ENCODE measurements at regions not wholly inside any gene's neighbourhood (a gene's known extent, or its start where the extent isn't known, plus 50 kb on each side); places are given as distances from the start of the nearest gene placed in this dataset.

DNA sequence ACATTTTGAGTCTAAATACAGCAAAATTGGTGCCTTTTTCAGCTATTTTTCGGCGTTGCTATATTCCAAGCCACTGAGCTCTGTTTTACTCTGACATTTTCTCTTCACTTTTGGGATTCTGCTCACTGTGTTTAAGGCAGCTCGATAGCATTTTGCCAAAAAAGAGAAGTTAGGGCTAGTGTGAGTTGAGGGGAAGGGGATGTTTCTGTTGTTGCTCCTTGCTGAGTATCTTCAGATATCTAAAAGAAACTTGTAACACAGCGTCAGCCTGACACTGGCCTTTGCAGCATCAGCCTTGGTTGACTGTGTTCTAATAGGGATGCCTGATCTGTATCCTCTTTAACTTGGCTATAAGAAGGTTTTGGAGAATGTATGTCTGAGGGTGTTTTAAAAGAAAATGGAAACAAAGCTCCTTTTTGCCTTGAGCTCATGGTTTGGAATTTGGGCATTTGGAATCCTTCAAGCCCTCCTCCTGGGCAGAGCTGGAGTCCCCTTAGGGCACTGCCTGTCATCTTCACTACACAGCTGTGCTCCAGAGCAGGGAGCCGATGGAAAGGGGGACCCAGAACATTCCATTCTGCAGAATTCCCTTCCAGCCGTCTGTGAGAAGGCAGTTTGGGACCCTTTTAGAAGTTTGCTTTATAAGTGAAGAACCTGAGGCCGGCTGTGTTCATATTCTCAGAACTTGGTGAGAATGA lies 63.0 kb downstream of the EXOSC2 start (continued):
- TF ChIP-seq, protein P1, sequence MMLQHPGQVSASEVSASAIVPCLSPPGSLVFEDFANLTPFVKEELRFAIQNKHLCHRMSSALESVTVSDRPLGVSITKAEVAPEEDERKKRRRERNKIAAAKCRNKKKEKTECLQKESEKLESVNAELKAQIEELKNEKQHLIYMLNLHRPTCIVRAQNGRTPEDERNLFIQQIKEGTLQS (IDR thresholded peaks at IDR 0.05): no peak

DNA sequence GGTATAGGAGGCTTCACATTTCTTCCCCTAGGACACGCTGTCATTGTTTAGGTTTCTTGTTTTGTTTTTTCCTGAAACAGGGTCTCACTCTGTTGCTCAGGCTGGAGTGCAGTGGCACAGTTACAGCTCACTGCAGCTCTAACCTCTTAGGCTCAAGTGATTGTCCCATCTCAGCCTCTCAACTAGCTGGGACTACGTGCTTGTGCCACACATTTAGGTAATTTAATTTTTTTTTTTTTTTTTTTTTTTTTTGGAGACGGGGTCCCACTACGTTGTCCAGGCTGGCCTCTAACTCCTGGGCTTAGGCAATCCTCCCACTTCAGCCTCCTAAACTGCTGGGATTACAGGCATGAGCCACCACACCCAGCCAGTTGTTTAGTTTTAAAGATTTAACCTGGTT lies 66.2 kb downstream of the EXOSC2 start:
- DNase-seq (ENCODE audit: low spot score): no peak
- peaks cover 0 to 7% (median 3%) of the 10 kb centered on the region in 4 donors for H3K4me1 ChIP-seq (ENCODE audit: control insufficient read depth in 4 of 4, insufficient read depth in 4 of 4, low read length in 3 of 4)
- WGBS: 79% methylated on average over 4 of the region's 4 CpGs
- TF ChIP-seq, protein P2, sequence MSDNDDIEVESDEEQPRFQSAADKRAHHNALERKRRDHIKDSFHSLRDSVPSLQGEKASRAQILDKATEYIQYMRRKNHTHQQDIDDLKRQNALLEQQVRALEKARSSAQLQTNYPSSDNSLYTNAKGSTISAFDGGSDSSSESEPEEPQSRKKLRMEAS (IDR thresholded peaks at IDR 0.05): no peak
- TF ChIP-seq, protein P3, sequence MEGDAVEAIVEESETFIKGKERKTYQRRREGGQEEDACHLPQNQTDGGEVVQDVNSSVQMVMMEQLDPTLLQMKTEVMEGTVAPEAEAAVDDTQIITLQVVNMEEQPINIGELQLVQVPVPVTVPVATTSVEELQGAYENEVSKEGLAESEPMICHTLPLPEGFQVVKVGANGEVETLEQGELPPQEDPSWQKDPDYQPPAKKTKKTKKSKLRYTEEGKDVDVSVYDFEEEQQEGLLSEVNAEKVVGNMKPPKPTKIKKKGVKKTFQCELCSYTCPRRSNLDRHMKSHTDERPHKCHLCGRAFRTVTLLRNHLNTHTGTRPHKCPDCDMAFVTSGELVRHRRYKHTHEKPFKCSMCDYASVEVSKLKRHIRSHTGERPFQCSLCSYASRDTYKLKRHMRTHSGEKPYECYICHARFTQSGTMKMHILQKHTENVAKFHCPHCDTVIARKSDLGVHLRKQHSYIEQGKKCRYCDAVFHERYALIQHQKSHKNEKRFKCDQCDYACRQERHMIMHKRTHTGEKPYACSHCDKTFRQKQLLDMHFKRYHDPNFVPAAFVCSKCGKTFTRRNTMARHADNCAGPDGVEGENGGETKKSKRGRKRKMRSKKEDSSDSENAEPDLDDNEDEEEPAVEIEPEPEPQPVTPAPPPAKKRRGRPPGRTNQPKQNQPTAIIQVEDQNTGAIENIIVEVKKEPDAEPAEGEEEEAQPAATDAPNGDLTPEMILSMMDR (IDR thresholded peaks at IDR 0.05; ENCODE audit: low read depth, low read length, missing input control): no peak
- no peak for TF ChIP-seq FOXA1 (IDR thresholded peaks at IDR 0.05)
- TF ChIP-seq FOXA2 (IDR thresholded peaks at IDR 0.05): no peak
- TF ChIP-seq RXRA (IDR thresholded peaks at IDR 0.05): no peak
- TF ChIP-seq GABPA (IDR thresholded peaks at IDR 0.05 in 1 of 2, conservative IDR thresholded peaks at IDR 0.05 in 1 of 2): no peak
- TF ChIP-seq RAD21 (IDR thresholded peaks at IDR 0.05): no peak
- no peaks in the 10 kb centered on the region for H3K36me3 ChIP-seq (ENCODE audit: control insufficient read depth in 4 of 4, insufficient read depth in 3 of 4, low read depth in 1 of 4, low read length in 3 of 4)
- H3K27ac ChIP-seq (ENCODE audit: low read depth in 1 of 2, low read length in 2 of 2): no peak overlapping the region
- H3K27me3 ChIP-seq (ENCODE audit: control insufficient read depth in 4 of 4, insufficient read depth in 4 of 4, low read length in 3 of 4): no peaks in the 10 kb centered on the region
- H3K4me3 ChIP-seq (ENCODE audit: low read depth in 1 of 3, low read length in 3 of 3): no peak overlapping the region
- H3K9me3 ChIP-seq (ENCODE audit: control insufficient read depth in 4 of 4, low read length in 3 of 4): no peaks in the 10 kb centered on the region
- no peak overlapping the region for H3K9ac ChIP-seq (ENCODE audit: low read depth in 1 of 2, low read length in 2 of 2)

DNA sequence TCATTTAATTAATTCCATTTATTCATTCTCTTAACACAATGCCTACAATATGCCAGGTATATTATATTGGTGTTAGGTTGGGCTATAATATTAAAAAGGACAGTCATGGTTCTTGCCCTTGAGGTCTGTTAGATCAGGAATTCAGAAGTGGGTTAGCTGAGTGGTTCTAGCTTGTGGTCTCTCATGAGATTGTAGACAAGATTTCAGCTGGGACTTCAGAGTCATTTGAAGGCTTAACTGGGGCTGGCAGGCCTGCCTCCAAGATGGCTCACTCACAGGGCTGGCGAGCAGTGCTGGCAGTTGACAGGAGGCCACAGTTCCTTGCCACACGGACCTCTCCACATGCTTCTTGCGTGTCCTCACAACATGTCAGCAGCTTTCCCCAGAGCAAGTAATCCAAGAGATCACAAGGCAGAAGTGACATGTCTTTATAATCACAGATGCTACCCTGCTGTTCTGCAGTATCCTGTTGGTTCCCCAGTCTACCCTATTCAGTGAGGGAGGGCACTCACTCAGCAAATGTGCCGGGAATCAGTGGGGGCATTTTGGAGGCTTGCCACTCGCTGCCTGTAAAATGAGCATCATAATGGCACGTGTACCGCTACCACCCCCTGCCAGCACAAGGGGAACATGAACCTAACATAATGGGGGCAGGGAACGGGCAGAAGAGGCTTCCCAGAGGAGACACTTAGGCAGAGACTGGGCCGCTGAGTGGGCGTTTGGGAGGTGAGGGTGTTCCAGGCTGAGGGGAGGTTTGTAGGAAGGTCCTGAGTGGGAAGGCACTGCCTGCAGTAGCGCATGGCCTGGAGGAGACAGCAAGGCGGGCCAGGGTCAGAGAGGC lies 70.0 kb downstream of the EXOSC2 start:
- H3K27ac ChIP-seq (ENCODE audit: low read depth in 1 of 2, low read length in 2 of 2): no peak overlapping the region
- H3K27me3 ChIP-seq (ENCODE audit: control insufficient read depth in 4 of 4, insufficient read depth in 4 of 4, low read length in 3 of 4): no peaks in the 10 kb centered on the region
- TF ChIP-seq FOXA2 (IDR thresholded peaks at IDR 0.05): no peak
- TF ChIP-seq RXRA (IDR thresholded peaks at IDR 0.05): no peak
- TF ChIP-seq, protein P4, sequence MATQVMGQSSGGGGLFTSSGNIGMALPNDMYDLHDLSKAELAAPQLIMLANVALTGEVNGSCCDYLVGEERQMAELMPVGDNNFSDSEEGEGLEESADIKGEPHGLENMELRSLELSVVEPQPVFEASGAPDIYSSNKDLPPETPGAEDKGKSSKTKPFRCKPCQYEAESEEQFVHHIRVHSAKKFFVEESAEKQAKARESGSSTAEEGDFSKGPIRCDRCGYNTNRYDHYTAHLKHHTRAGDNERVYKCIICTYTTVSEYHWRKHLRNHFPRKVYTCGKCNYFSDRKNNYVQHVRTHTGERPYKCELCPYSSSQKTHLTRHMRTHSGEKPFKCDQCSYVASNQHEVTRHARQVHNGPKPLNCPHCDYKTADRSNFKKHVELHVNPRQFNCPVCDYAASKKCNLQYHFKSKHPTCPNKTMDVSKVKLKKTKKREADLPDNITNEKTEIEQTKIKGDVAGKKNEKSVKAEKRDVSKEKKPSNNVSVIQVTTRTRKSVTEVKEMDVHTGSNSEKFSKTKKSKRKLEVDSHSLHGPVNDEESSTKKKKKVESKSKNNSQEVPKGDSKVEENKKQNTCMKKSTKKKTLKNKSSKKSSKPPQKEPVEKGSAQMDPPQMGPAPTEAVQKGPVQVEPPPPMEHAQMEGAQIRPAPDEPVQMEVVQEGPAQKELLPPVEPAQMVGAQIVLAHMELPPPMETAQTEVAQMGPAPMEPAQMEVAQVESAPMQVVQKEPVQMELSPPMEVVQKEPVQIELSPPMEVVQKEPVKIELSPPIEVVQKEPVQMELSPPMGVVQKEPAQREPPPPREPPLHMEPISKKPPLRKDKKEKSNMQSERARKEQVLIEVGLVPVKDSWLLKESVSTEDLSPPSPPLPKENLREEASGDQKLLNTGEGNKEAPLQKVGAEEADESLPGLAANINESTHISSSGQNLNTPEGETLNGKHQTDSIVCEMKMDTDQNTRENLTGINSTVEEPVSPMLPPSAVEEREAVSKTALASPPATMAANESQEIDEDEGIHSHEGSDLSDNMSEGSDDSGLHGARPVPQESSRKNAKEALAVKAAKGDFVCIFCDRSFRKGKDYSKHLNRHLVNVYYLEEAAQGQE (IDR thresholded peaks at IDR 0.05): no peak
- no peaks in the 10 kb centered on the region for H3K9me3 ChIP-seq (ENCODE audit: control insufficient read depth in 4 of 4, low read length in 3 of 4)
- DNase-seq (ENCODE audit: low spot score): no peak
- no peak overlapping the region for H3K9ac ChIP-seq (ENCODE audit: low read depth in 1 of 2, low read length in 2 of 2)
- no peak overlapping the region for H3K4me3 ChIP-seq (ENCODE audit: low read depth in 1 of 3, low read length in 3 of 3)
- no peaks in the 10 kb centered on the region for H3K36me3 ChIP-seq (ENCODE audit: control insufficient read depth in 4 of 4, insufficient read depth in 3 of 4, low read depth in 1 of 4, low read length in 3 of 4)
- peaks cover 0 to 18% (median 7%) of the 10 kb centered on the region in 4 donors for H3K4me1 ChIP-seq (ENCODE audit: control insufficient read depth in 4 of 4, insufficient read depth in 4 of 4, low read length in 3 of 4)
- 94% methylated on average over 12 of the region's 12 CpGs for WGBS
